ENCODE measurements at regions not wholly inside any gene's neighbourhood (a gene's known extent, or its start where the extent isn't known, plus 50 kb on each side); places are given as distances from the start of the nearest gene placed in this dataset.

- no peak for DNase-seq (ENCODE audit: low read depth, low spot score)
- no peak overlapping the region for H3K4me3 ChIP-seq (ENCODE audit: low read length)
These were observed 529.4 kb downstream of the TBC1D22A start for GRCh38 chr22:47291565-47292495.

GRCh38 chr22:47290706-47291430 lies 528.4 kb downstream of the TBC1D22A start:
- DNase-seq (ENCODE audit: low read depth, low spot score), result no peak
- no peak overlapping the region for H3K4me3 ChIP-seq (ENCODE audit: low read length)

- no peak overlapping the region for H3K4me3 ChIP-seq (ENCODE audit: low read length)
- no peak for DNase-seq (ENCODE audit: low read depth, low spot score)
These were observed 527.0 kb downstream of the TBC1D22A start for GRCh38 chr22:47289336-47289985.

- H3K4me3 ChIP-seq (ENCODE audit: low read length), result no peak overlapping the region
- no peak for DNase-seq (ENCODE audit: low read depth, low spot score)
These were observed 526.2 kb downstream of the TBC1D22A start for GRCh38 chr22:47288680-47289079.

DNA sequence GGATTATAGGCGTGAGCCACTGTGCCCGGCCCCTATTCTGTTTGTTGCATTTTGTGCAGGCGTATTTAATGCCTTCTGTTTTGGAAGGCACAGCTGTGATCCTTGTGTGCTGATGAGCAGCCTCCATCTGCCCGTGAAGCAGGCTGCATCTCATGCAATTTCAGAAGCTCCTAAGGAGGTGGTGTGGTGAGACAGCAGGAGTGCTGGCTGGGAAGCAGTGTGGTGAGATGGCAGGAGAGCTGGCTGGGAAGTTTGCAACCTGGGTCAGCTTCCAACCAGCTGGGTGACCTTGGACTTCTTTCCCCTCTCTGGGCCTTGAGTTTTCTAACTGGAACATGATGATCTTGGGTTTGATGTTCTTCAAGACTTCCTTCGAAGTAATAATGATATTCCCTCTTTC lies 525.1 kb downstream of the TBC1D22A start:
- no peak for DNase-seq (ENCODE audit: low read depth, low spot score)
- H3K4me3 ChIP-seq (ENCODE audit: low read length), result no peak overlapping the region

- H3K4me3 ChIP-seq (ENCODE audit: low read length), result no peak overlapping the region
- no peak for DNase-seq (ENCODE audit: low read depth, low spot score)
These were observed 524.1 kb downstream of the TBC1D22A start for GRCh38 chr22:47286590-47286989.

- DNase-seq (ENCODE audit: low read depth, low spot score), result no peak
- no peak overlapping the region for H3K4me3 ChIP-seq (ENCODE audit: low read length)
These were observed 523.5 kb downstream of the TBC1D22A start for GRCh38 chr22:47285981-47286380.

DNA sequence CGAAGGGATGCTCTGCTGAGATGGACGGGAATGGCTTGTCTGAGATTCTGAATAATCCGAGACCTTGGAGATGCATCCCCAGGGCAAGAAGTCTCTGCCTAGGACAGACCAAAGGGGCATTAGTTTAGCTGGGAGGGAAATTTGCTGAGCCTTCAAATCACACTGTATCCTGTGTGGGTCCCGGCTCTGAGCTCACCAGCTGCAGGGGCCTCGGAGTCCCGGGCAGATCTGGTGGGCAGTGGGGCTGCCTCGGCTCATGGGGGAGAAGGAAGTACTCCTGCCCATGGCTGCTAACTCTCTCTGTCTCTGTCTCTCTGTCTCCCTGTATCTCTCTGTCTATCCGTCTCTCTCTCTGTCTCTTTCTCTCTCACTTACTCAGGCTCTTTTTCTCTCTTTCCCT lies 522.4 kb downstream of the TBC1D22A start:
- DNase-seq (ENCODE audit: low read depth, low spot score), result no peak
- H3K4me3 ChIP-seq (ENCODE audit: low read length), result no peak overlapping the region

DNA sequence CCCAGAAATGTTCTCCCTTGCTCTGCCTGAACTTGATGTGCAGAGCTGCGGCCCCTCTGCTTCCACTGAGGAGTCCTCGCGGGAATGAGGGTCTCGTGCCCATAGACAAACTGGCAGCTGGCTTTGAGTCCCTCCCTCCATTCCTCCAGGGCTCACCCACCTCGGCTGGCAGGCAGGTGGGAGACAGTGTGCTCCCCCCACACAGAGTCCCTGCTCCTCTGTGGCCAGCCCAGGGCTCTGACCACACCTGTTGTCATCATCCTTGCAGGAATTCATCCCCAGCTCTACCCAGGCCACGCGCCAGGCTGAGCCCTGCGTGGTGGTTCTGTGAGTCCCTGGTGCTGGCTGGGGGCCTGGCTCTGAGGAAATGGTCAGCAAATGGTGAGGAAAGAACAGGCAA lies 521.9 kb downstream of the TBC1D22A start:
- no peak overlapping the region for H3K4me3 ChIP-seq (ENCODE audit: low read length)

DNA sequence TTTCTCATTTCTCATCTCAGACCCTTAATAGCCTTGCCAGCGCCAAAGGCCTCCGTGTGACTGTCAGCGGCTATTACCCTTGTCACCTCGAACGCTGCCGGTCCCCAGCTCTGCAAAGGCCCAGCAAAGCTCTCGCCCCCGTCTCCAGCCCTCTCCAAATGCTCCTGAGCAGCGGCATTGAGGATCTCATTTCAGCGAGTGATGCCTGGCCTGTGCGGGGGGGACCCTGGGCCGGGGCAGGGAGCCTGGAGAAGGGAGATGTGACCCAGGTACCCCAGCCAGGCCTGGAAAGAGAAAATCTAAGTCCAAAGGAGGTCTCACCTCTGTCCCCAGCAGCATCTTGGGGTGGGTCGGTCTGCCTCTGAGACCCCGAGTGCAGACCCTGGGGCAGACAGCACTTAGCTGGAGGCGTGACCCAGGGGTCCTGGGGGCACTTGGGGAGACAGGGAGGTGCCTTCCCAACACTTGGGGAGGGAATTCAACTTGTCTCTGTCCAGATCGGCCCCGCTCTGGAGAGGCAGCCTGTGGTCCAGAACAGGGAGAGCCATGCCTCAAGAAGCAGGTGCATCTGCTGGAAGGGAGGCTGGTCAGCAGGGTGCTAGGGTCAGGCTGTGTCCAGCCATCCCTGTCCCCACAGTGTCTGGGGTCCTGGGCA lies 521.3 kb downstream of the TBC1D22A start:
- DNase-seq (ENCODE audit: low read depth, low spot score), result no peak
- H3K4me3 ChIP-seq (ENCODE audit: low read length), result no peak overlapping the region

More for the DNA sequence above, 521.9 kb downstream of the TBC1D22A start:
- DNase-seq (ENCODE audit: low read depth, low spot score), result no peak

- no peak overlapping the region for H3K4me3 ChIP-seq (ENCODE audit: low read length)
These were observed 520.4 kb downstream of the TBC1D22A start for GRCh38 chr22:47282851-47283250.

GRCh38 chr22:47282366-47282765 lies 519.9 kb downstream of the TBC1D22A start:
- no peak overlapping the region for H3K4me3 ChIP-seq (ENCODE audit: low read length)
- no peak for DNase-seq (ENCODE audit: low read depth, low spot score)

More at GRCh38 chr22:47282851-47283250, 520.4 kb downstream of the TBC1D22A start:
- DNase-seq (ENCODE audit: low read depth, low spot score), result no peak

GRCh38 chr22:47281126-47282106 lies 519.0 kb downstream of the TBC1D22A start:
- DNase-seq (ENCODE audit: low read depth, low spot score), result no peak
- no peak overlapping the region for H3K4me3 ChIP-seq (ENCODE audit: low read length)

- H3K4me3 ChIP-seq (ENCODE audit: low read length), result no peak overlapping the region
- DNase-seq (ENCODE audit: low read depth, low spot score), result no peak
These were observed 517.9 kb downstream of the TBC1D22A start for GRCh38 chr22:47280301-47280700.

DNA sequence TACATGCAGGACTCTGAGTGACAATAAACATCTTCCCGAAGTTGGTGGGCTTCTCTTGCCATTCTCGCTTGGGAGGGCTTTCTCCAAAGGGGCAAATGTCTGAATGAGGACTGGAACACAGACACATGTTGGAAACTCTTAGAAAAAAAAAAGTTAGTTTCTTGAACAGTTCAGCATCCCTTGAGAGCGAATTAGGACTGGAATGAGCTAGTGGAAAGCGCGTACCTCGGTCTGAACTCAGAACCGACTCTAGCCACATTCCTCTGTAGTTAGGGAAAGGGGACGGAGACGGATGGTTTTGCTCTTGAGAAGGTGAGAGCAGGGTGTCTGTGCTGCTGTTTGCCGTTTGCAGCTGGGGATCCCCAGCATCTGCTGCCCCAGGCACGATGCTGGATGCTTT lies 517.3 kb downstream of the TBC1D22A start:
- no peak for DNase-seq (ENCODE audit: low read depth, low spot score)
- no peak overlapping the region for H3K4me3 ChIP-seq (ENCODE audit: low read length)

GRCh38 chr22:47279337-47279736 lies 516.9 kb downstream of the TBC1D22A start:
- H3K4me3 ChIP-seq (ENCODE audit: low read length), result no peak overlapping the region
- no peak for DNase-seq (ENCODE audit: low read depth, low spot score)

- no peak overlapping the region for H3K4me3 ChIP-seq (ENCODE audit: low read length)
- DNase-seq (ENCODE audit: low read depth, low spot score), result no peak
These were observed 516.2 kb downstream of the TBC1D22A start for GRCh38 chr22:47278655-47279054.

DNA sequence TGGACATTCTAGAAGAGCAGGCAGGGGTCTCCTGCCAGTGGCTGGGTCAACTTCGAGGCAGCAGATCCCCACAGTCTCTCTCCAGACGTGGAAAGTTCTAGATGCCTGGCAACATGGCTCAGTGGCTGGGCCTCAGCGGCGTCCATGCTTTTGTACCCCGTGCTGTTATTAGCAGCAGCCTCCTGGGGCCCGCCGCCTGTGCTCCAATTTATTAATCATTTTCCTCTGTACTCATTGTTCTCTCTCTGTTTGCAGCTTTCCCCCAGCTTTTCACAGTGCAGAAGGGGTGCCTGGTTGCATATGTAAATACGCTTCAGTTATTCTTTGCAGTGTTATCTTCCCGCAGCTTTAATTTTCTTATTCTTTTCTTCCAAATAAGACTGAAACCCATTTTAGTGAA lies 515.1 kb downstream of the TBC1D22A start:
- no peak for DNase-seq (ENCODE audit: low read depth, low spot score)
- H3K4me3 ChIP-seq (ENCODE audit: low read length), result no peak overlapping the region

All from Jurkat, Clone E6-1 (cell line).